Fibroblast of lung (primary cell): ENCODE measurements at regions not wholly inside any gene's neighbourhood (a gene's known extent, or its start where the extent isn't known, plus 50 kb on each side); places are given as distances from the start of the nearest gene placed in this dataset.

Source experiments
- DNase-seq, 2 donors: peaks; one replicate each; pipeline versions ENCODE4 v3.0.0 to v3.0.0-alpha.2; 2010; ENCODE audit warnings: low read depth in 2 of 2
- H2AFZ ChIP-seq: 2 replicates; pipeline ENCODE4 v1.5.1; 2012; ENCODE audit warnings: low read length, control low read depth, inconsistent platforms
- H3K27ac ChIP-seq: 2 replicates; pipeline ENCODE4 v1.5.1; 2011; ENCODE audit warnings: low read length, control low read depth; ENCODE audit not compliant: insufficient read depth
- H3K27me3 ChIP-seq: 2 replicates; pipeline ENCODE4 v1.5.1; 2011; ENCODE audit warnings: mild to moderate bottlenecking, low read length; ENCODE audit not compliant: control insufficient read depth, insufficient read depth
- H3K36me3 ChIP-seq: 2 replicates; pipeline ENCODE4 v1.5.1; 2011; ENCODE audit warnings: low read length; ENCODE audit not compliant: control insufficient read depth, insufficient read depth
- H3K4me1 ChIP-seq: 2 replicates; pipeline ENCODE4 v1.5.1; 2011; ENCODE audit warnings: low read length; ENCODE audit not compliant: control insufficient read depth, insufficient read depth; ENCODE audit errors: extremely low read depth
- H3K4me2 ChIP-seq: 2 replicates; pipeline ENCODE4 v1.5.1; 2011; ENCODE audit warnings: low read length, control low read depth; ENCODE audit not compliant: insufficient read depth; ENCODE audit errors: extremely low read depth
- H3K4me3 ChIP-seq, 4 experiments: fragments of 200-600 bp in 1 of 4; sonication (generic) in 1 of 4; replicated peaks in 1 of 4; 2 replicates each; pipeline ENCODE4 v1.5.1; 2011 to 2016; ENCODE audit warnings: low read length in 4 of 4, low read depth in 3 of 4, mild to moderate bottlenecking in 3 of 4, control low read depth in 2 of 4, inconsistent platforms in 1 of 4, mixed read lengths in 1 of 4; ENCODE audit not compliant: insufficient read depth in 1 of 4; ENCODE audit errors: control extremely low read depth in 1 of 4
- H3K79me2 ChIP-seq: 2 replicates; pipeline ENCODE4 v1.5.1; 2012; ENCODE audit warnings: mild to moderate bottlenecking, low read length, inconsistent platforms; ENCODE audit not compliant: control insufficient read depth, insufficient read depth
- H3K9ac ChIP-seq: 2 replicates; pipeline ENCODE4 v1.5.1; 2011; ENCODE audit warnings: mild to moderate bottlenecking, low read length, control low read depth; ENCODE audit not compliant: insufficient read depth
- H3K9me3 ChIP-seq: 2 replicates; pipeline ENCODE4 v1.5.1; 2012; ENCODE audit warnings: low read depth, low read length; ENCODE audit not compliant: control insufficient read depth, insufficient read depth
- H4K20me1 ChIP-seq: 2 replicates; pipeline ENCODE4 v1.5.1; 2011; ENCODE audit warnings: low read length; ENCODE audit not compliant: control insufficient read depth, insufficient read depth; ENCODE audit errors: extremely low read depth
- CTCF ChIP-seq, 2 donors: IDR thresholded peaks in 1 of 2; conservative IDR thresholded peaks in 1 of 2; 1 replicate in 1 of 2; 2 replicates in 1 of 2; pipeline ENCODE4 v1.5.1; 2011 to 2012; ENCODE audit warnings: low read length in 2 of 2, control low read depth in 1 of 2, inconsistent platforms in 1 of 2, low read depth in 1 of 2, mild to moderate bottlenecking in 1 of 2
- EZH2 ChIP-seq: IDR thresholded peaks from 2 replicates; pipeline ENCODE4 v1.5.1; 2012; ENCODE audit warnings: low read length, control low read depth, mild to moderate bottlenecking; ENCODE audit errors: missing control alignments

- no peak for DNase-seq
- TF ChIP-seq EZH2 (no peak), CTCF (conservative IDR thresholded peaks at IDR 0.05 in 1 of 2, IDR thresholded peaks at IDR 0.05 in 1 of 2; ENCODE audit: low read depth in 1 of 2, low read length in 2 of 2) (no peak)
- no peak overlapping the region for H3K9ac ChIP-seq
- H3K4me1 ChIP-seq = no peaks in the 10 kb centered on the region
- H3K4me2 ChIP-seq = no peak overlapping the region
- H3K9me3 ChIP-seq = no peaks in the 10 kb centered on the region
- H2AFZ ChIP-seq = no peak overlapping the region
- no peaks in the 10 kb centered on the region for H3K79me2 ChIP-seq
- H3K4me3 ChIP-seq = no peak overlapping the region
- no peaks in the 10 kb centered on the region for H4K20me1 ChIP-seq
- no peaks in the 10 kb centered on the region for H3K36me3 ChIP-seq
- no peaks in the 10 kb centered on the region for H3K27me3 ChIP-seq
- H3K27ac ChIP-seq = no peak overlapping the region
Observed at GRCh38 chr2:219939647-219940046, 312.2 kb downstream of the SLC4A3 start.

- H3K4me1 ChIP-seq = no peaks in the 10 kb centered on the region
- no peak overlapping the region for H3K27ac ChIP-seq
- no peaks in the 10 kb centered on the region for H4K20me1 ChIP-seq
- no peaks in the 10 kb centered on the region for H3K9me3 ChIP-seq
- no peak overlapping the region for H3K4me2 ChIP-seq
- H3K4me3 ChIP-seq = no peak overlapping the region
- no peak for DNase-seq
- H3K79me2 ChIP-seq = no peaks in the 10 kb centered on the region
- H3K36me3 ChIP-seq = no peaks in the 10 kb centered on the region
- no peak overlapping the region for H2AFZ ChIP-seq
- TF ChIP-seq EZH2 (no peak), CTCF (conservative IDR thresholded peaks at IDR 0.05 in 1 of 2, IDR thresholded peaks at IDR 0.05 in 1 of 2; ENCODE audit: low read depth in 1 of 2, low read length in 2 of 2) (no peak)
- H3K9ac ChIP-seq = no peak overlapping the region
- no peaks in the 10 kb centered on the region for H3K27me3 ChIP-seq
Observed at GRCh38 chr2:219944866-219945265, 317.4 kb downstream of the SLC4A3 start.

- H3K4me1 ChIP-seq = no peaks in the 10 kb centered on the region
- no peak overlapping the region for H3K4me2 ChIP-seq
- no peak for DNase-seq
- no peak overlapping the region for H3K27ac ChIP-seq
- no peaks in the 10 kb centered on the region for H3K36me3 ChIP-seq
- no peaks in the 10 kb centered on the region for H3K79me2 ChIP-seq
- no peak overlapping the region for H2AFZ ChIP-seq
- H3K9ac ChIP-seq = no peak overlapping the region
- H3K4me3 ChIP-seq = no peak overlapping the region
- H4K20me1 ChIP-seq = no peaks in the 10 kb centered on the region
- H3K9me3 ChIP-seq = no peaks in the 10 kb centered on the region
- H3K27me3 ChIP-seq = no peaks in the 10 kb centered on the region
- TF ChIP-seq CTCF (conservative IDR thresholded peaks at IDR 0.05 in 1 of 2, IDR thresholded peaks at IDR 0.05 in 1 of 2; ENCODE audit: low read depth in 1 of 2, low read length in 2 of 2) (no peak), EZH2 (no peak)
Observed at GRCh38 chr2:219946021-219946420, 318.6 kb downstream of the SLC4A3 start.
